ENCODE measurements at regions not wholly inside any gene's neighbourhood (a gene's known extent, or its start where the extent isn't known, plus 50 kb on each side); places are given as distances from the start of the nearest gene placed in this dataset.
"Not testable (repeated sequence)": the region's sequence is repeated elsewhere in the genome, so short reads cannot be mapped to it uniquely, and the experiment has no call there.

GRCh38 chr11:71370020-71370747, 78.0 kb downstream of the DHCR7 start:
- Histone ChIP-seq H3K9me3 (ENCODE audit: low read depth, low read length) (no peaks in the 10 kb centered on the region), H3K4me3 (no peak overlapping the region), H3K9ac (ENCODE audit: insufficient read length) (no peak overlapping the region), H3K36me3 (ENCODE audit: insufficient read depth, low read length) (no peaks in the 10 kb centered on the region), H3K27ac (no peak overlapping the region)
- no peak for TF ChIP-seq FOXP2 (optimal IDR thresholded peaks at IDR 0.05; ENCODE audit: control extremely low read depth, extremely low read length, insufficient read depth)
- no peak for TF ChIP-seq EZH2 (IDR thresholded peaks at IDR 0.05)
- TF ChIP-seq POLR2AphosphoS5 (IDR thresholded peaks at IDR 0.05; ENCODE audit: borderline replicate concordance, low read depth, low read length): no peak
- no peak for DNase-seq (ENCODE audit: low read depth, low spot score)

GRCh38 chr11:71369411-71369810, 78.8 kb downstream of the DHCR7 start:
- DNase-seq (ENCODE audit: low read depth, low spot score): no peak
- Histone ChIP-seq H3K9ac (ENCODE audit: insufficient read length) (no peak overlapping the region), H3K4me3 (no peak overlapping the region), H3K27ac (no peak overlapping the region), H3K9me3 (ENCODE audit: low read depth, low read length) (no peaks in the 10 kb centered on the region), H3K36me3 (ENCODE audit: insufficient read depth, low read length) (no peaks in the 10 kb centered on the region)
- TF ChIP-seq FOXP2 (optimal IDR thresholded peaks at IDR 0.05; ENCODE audit: control extremely low read depth, extremely low read length, insufficient read depth) (no peak), POLR2AphosphoS5 (IDR thresholded peaks at IDR 0.05; ENCODE audit: borderline replicate concordance, low read depth, low read length) (no peak), EZH2 (IDR thresholded peaks at IDR 0.05) (no peak)

- H3K9me3 ChIP-seq (ENCODE audit: low read depth, low read length): no peaks in the 10 kb centered on the region
- TF ChIP-seq EZH2 (IDR thresholded peaks at IDR 0.05) (no peak), FOXP2 (optimal IDR thresholded peaks at IDR 0.05; ENCODE audit: control extremely low read depth, extremely low read length, insufficient read depth) (no peak)
- no peak overlapping the region for H3K9ac ChIP-seq (ENCODE audit: insufficient read length)
- H3K4me3 ChIP-seq: no peak overlapping the region
- no peak overlapping the region for H3K27ac ChIP-seq
- DNase-seq (ENCODE audit: low read depth, low spot score): no peak
- H3K36me3 ChIP-seq (ENCODE audit: insufficient read depth, low read length): no peaks in the 10 kb centered on the region
These were observed 79.2 kb downstream of the DHCR7 start for GRCh38 chr11:71368966-71369365.

- H3K27ac ChIP-seq: no peak overlapping the region
- no peaks in the 10 kb centered on the region for H3K9me3 ChIP-seq (ENCODE audit: low read depth, low read length)
- no peaks in the 10 kb centered on the region for H3K36me3 ChIP-seq (ENCODE audit: insufficient read depth, low read length)
- H3K4me3 ChIP-seq: no peak overlapping the region
- TF ChIP-seq EZH2 (IDR thresholded peaks at IDR 0.05): no peak
- no peak for TF ChIP-seq FOXP2 (optimal IDR thresholded peaks at IDR 0.05; ENCODE audit: control extremely low read depth, extremely low read length, insufficient read depth)
- TF ChIP-seq POLR2AphosphoS5 (IDR thresholded peaks at IDR 0.05; ENCODE audit: borderline replicate concordance, low read depth, low read length): no peak
- H3K9ac ChIP-seq (ENCODE audit: insufficient read length): no peak overlapping the region
- no peak for DNase-seq (ENCODE audit: low read depth, low spot score)
These were observed 80.4 kb downstream of the DHCR7 start for GRCh38 chr11:71367756-71368155.

- not testable (repeated sequence) for H3K4me3 ChIP-seq; H3K27ac ChIP-seq; H3K36me3 ChIP-seq (ENCODE audit: insufficient read depth, low read length); H3K9me3 ChIP-seq (ENCODE audit: low read depth, low read length); DNase-seq (ENCODE audit: low read depth, low spot score); H3K9ac ChIP-seq (ENCODE audit: insufficient read length)
These were observed 80.9 kb downstream of the DHCR7 start for GRCh38 chr11:71367276-71367675.

GRCh38 chr11:71366076-71366475, 82.1 kb downstream of the DHCR7 start:
- TF ChIP-seq EZH2 (IDR thresholded peaks at IDR 0.05) (no peak), FOXP2 (optimal IDR thresholded peaks at IDR 0.05; ENCODE audit: control extremely low read depth, extremely low read length, insufficient read depth) (no peak)
- no peak overlapping the region for H3K9ac ChIP-seq (ENCODE audit: insufficient read length)
- no peak overlapping the region for H3K27ac ChIP-seq
- no peak for DNase-seq (ENCODE audit: low read depth, low spot score)
- H3K9me3 ChIP-seq (ENCODE audit: low read depth, low read length): no peaks in the 10 kb centered on the region
- no peak overlapping the region for H3K4me3 ChIP-seq
- H3K36me3 ChIP-seq (ENCODE audit: insufficient read depth, low read length): no peaks in the 10 kb centered on the region

- no peak for DNase-seq (ENCODE audit: low read depth, low spot score)
- Histone ChIP-seq H3K9ac (ENCODE audit: insufficient read length) (no peak overlapping the region), H3K36me3 (ENCODE audit: insufficient read depth, low read length) (no peaks in the 10 kb centered on the region), H3K9me3 (ENCODE audit: low read depth, low read length) (no peaks in the 10 kb centered on the region), H3K4me3 (no peak overlapping the region), H3K27ac (no peak overlapping the region)
- TF ChIP-seq EZH2 (IDR thresholded peaks at IDR 0.05) (no peak), FOXP2 (optimal IDR thresholded peaks at IDR 0.05; ENCODE audit: control extremely low read depth, extremely low read length, insufficient read depth) (no peak), POLR2AphosphoS5 (IDR thresholded peaks at IDR 0.05; ENCODE audit: borderline replicate concordance, low read depth, low read length) (no peak)
These were observed 82.6 kb downstream of the DHCR7 start for GRCh38 chr11:71365626-71366025.

GRCh38 chr11:71364806-71365205, 83.4 kb downstream of the DHCR7 start:
- H3K9me3 ChIP-seq (ENCODE audit: low read depth, low read length): no peaks in the 10 kb centered on the region
- TF ChIP-seq POLR2AphosphoS5 (IDR thresholded peaks at IDR 0.05; ENCODE audit: borderline replicate concordance, low read depth, low read length): no peak
- TF ChIP-seq FOXP2 (optimal IDR thresholded peaks at IDR 0.05; ENCODE audit: control extremely low read depth, extremely low read length, insufficient read depth): no peak
- no peak for TF ChIP-seq EZH2 (IDR thresholded peaks at IDR 0.05)
- H3K9ac ChIP-seq (ENCODE audit: insufficient read length): no peak overlapping the region
- H3K4me3 ChIP-seq: no peak overlapping the region
- H3K36me3 ChIP-seq (ENCODE audit: insufficient read depth, low read length): no peaks in the 10 kb centered on the region
- no peak for DNase-seq (ENCODE audit: low read depth, low spot score)
- H3K27ac ChIP-seq: no peak overlapping the region

GRCh38 chr11:71364176-71364671, 84.0 kb downstream of the DHCR7 start:
- Histone ChIP-seq H3K27ac (no peak overlapping the region), H3K36me3 (ENCODE audit: insufficient read depth, low read length) (no peaks in the 10 kb centered on the region), H3K9me3 (ENCODE audit: low read depth, low read length) (no peaks in the 10 kb centered on the region), H3K4me3 (no peak overlapping the region), H3K9ac (ENCODE audit: insufficient read length) (no peak overlapping the region)
- no peak for DNase-seq (ENCODE audit: low read depth, low spot score)
- TF ChIP-seq POLR2AphosphoS5 (IDR thresholded peaks at IDR 0.05; ENCODE audit: borderline replicate concordance, low read depth, low read length) (no peak), EZH2 (IDR thresholded peaks at IDR 0.05) (no peak), FOXP2 (optimal IDR thresholded peaks at IDR 0.05; ENCODE audit: control extremely low read depth, extremely low read length, insufficient read depth) (no peak)

Data from SK-N-MC (cell line).